Skeletal muscle satellite cell (primary cell): ENCODE measurements at regions not wholly inside any gene's neighbourhood (a gene's known extent, or its start where the extent isn't known, plus 50 kb on each side); places are given as distances from the start of the nearest gene placed in this dataset.

Source experiments
- H3K27me3 ChIP-seq: 2 replicates; pipeline ENCODE4 v1.7.0; 2013; ENCODE audit warnings: low read length; ENCODE audit not compliant: control insufficient read depth, insufficient read depth
- H3K36me3 ChIP-seq: 2 replicates; pipeline ENCODE4 v1.7.0; 2013; ENCODE audit warnings: mild to moderate bottlenecking, control low read depth, low read length; ENCODE audit not compliant: insufficient read depth
- H3K4me1 ChIP-seq: 2 replicates; pipeline ENCODE4 v1.7.0; 2013; ENCODE audit warnings: low read length; ENCODE audit not compliant: control insufficient read depth, insufficient read depth
- H3K4me2 ChIP-seq: 2 replicates; pipeline ENCODE4 v1.7.0; 2013; ENCODE audit warnings: mild to moderate bottlenecking, low read length
- H3K4me3 ChIP-seq: 2 replicates; pipeline ENCODE4 v1.7.0; 2013; ENCODE audit warnings: low read length
- H3K9ac ChIP-seq: 2 replicates; pipeline ENCODE4 v1.7.0; 2013; ENCODE audit warnings: mild to moderate bottlenecking, low read depth, low read length, moderate library complexity
- H3K9me3 ChIP-seq: replicated peaks from 2 replicates; pipeline ENCODE4 v1.7.0; 2013; ENCODE audit warnings: mild to moderate bottlenecking, control low read depth, low read length

DNA sequence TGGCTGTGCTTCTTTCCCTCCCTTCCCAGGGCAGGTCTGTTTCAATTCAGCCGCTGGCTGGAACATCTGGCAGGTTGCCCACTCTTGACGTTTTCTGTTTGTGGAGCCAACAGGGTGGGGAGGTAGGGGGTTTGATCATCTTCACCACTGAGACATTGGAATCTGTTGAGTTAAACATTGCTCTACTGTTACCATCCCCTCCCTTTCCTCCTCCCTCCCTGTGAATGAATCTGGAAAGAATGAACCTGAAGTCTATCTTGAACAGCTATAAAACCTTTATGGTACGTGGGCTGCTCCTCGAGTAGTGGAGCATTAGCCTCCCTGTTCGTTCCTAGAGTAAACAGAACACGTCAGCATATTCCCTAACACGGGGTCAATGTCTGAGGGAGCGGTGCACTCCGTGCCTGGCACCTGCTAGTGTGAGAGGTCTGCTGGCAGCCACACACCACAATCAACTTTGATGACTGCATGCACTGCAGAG, 249.9 kb upstream of the RBBP8 start:
- no peak overlapping the region for H3K4me3 ChIP-seq
- no peaks in the 10 kb centered on the region for H3K27me3 ChIP-seq
- H3K9ac ChIP-seq, result no peak overlapping the region
- no peak overlapping the region for H3K4me2 ChIP-seq
- H3K9me3 ChIP-seq, result no peaks in the 10 kb centered on the region
- no peaks in the 10 kb centered on the region for H3K36me3 ChIP-seq
- H3K4me1 ChIP-seq, result peaks cover 8% of the 10 kb centered on the region

DNA sequence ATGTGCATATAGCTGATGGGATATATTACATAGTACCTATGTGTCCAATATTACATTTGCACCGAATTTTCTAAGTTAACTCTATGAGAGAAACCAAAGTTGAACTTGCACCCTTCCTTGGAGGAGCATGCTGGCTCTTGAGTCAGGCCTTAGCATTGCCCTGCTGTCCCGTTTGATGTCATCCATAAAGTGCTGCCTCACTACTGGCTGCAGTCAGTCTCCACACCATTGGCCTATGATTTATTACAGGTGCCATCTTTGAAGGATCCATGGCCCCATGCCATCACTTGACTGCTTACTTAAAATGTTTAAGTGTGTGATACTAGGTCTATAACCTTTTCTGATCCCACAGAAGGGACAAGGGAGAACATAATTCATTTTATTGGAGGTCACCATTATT, 249.3 kb upstream of the RBBP8 start:
- H3K4me2 ChIP-seq, result no peak overlapping the region
- H3K36me3 ChIP-seq, result no peaks in the 10 kb centered on the region
- H3K27me3 ChIP-seq, result no peaks in the 10 kb centered on the region
- no peak overlapping the region for H3K4me3 ChIP-seq
- H3K9ac ChIP-seq, result no peak overlapping the region
- peaks cover 8% of the 10 kb centered on the region for H3K4me1 ChIP-seq
- H3K9me3 ChIP-seq, result no peaks in the 10 kb centered on the region

DNA sequence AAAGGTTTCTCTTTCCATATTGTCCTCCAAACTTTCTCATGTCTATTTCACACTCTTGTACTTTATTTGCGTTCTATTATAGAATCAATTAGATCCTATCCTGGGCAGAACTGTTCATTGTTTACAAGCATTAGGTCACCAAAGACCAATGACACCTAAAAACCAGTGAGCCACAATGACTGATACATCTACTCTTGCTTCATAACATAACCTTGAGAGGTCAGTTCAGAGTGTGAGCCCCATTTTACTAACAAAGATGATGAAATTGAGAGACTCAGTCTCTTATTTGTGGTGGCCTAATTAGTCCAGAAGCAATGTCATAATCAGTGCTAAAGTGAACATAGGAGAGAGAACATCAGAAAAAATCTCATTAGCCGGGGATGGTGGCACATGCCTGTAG, 248.9 kb upstream of the RBBP8 start:
- Histone ChIP-seq H3K27me3 (no peaks in the 10 kb centered on the region), H3K4me2 (no peak overlapping the region), H3K9ac (no peak overlapping the region)

DNA sequence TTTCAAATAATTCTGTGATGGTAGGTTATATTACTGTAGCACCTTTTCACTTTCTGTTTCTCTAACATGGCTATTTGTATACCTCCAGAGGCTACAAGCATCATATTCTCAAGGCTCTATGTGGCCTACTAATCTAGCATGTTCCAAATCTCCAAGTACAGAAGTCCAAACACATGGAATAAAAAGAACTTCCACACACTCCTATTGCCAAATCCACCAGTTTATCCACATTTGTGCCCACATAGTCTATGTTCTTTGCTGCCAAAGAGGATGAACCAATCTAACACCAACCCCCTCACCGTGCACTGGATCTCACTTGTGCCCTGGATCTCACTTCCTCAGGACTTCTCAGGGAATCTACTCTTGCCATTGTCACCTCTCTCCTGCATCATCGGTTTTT, 247.3 kb upstream of the RBBP8 start:
- Histone ChIP-seq H3K4me3 (no peak overlapping the region), H3K4me1 (peaks cover 8% of the 10 kb centered on the region), H3K9me3 (no peaks in the 10 kb centered on the region), H3K4me2 (no peak overlapping the region), H3K27me3 (no peaks in the 10 kb centered on the region), H3K9ac (no peak overlapping the region), H3K36me3 (no peaks in the 10 kb centered on the region)

More for the DNA sequence above, 248.9 kb upstream of the RBBP8 start:
- H3K36me3 ChIP-seq, result no peaks in the 10 kb centered on the region
- H3K4me3 ChIP-seq, result no peak overlapping the region
- peaks cover 8% of the 10 kb centered on the region for H3K4me1 ChIP-seq
- H3K9me3 ChIP-seq, result no peaks in the 10 kb centered on the region

DNA sequence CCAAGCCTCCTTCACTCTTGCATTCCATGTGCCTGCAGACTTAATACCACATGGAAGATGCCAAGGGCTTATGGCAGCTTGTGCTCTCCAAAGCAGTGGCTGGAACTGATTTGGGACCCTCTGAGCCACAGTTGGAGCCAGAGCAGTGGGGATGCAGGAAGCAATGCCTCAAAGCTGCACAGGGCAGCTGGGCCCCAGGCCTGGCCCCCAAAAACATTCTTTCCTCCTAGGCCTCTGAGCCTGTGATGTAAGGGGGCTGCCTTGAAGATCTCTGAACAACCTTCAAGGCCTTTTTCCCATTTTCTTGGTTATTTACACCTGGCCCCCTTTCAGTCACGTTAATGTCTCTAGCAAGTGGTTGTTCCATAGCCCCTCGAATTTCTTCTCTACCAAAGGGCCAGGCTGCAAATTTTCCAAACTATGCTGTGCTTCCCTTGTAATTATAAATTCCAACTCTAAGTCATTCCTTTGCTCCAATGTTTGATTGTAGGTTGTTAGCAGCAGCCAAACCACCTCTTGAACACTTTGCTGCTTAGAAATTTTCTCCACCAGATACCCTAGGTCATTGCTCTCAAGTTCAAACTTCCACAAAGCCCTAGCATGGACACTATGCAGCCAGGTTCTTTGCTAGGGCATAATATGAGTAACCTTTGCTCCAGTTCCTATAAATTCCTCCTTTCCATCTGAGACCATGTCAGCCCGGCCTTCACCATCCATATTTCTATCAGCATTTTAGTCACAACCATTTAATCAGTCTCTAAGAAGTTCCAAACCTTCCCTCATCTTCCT, 245.0 kb upstream of the RBBP8 start:
- H3K4me2 ChIP-seq, result no peak overlapping the region
- peaks cover 19% of the 10 kb centered on the region for H3K4me1 ChIP-seq
- H3K4me3 ChIP-seq, result no peak overlapping the region
- H3K9me3 ChIP-seq, result no peaks in the 10 kb centered on the region
- no peaks in the 10 kb centered on the region for H3K36me3 ChIP-seq
- no peak overlapping the region for H3K9ac ChIP-seq
- H3K27me3 ChIP-seq, result no peaks in the 10 kb centered on the region

DNA sequence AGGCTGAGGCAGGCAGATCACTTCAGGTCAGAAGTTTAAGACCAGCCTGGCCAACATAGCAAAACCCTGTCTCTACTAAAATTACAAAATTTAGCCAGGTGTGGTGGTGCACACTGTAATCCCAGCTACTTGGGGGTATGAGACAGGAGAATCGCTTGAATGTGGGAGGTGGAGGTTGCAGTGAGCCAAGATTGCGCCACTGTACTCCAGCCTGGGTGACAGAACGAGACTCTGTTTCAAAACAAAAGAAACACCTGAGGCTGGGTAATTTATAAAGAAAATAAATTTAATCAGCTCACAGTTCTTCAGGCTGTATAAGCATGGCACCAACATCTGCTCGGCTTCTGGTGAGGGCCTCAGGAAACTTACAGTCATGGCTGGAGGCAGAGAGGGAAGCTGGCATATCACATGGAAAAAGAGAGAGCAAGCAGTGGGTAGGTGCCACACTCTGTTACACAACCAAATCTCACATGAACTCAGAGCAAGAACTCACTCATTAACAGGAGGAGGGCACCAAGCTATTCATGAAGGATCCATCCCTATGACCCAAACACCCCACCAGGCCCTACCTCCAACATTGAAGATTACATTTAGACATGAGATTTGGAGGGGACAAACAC, 244.1 kb upstream of the RBBP8 start:
- Histone ChIP-seq H3K9me3 (no peaks in the 10 kb centered on the region), H3K36me3 (no peaks in the 10 kb centered on the region), H3K4me1 (peaks cover 15% of the 10 kb centered on the region), H3K4me3 (no peak overlapping the region), H3K4me2 (no peak overlapping the region), H3K9ac (no peak overlapping the region), H3K27me3 (no peaks in the 10 kb centered on the region)

DNA sequence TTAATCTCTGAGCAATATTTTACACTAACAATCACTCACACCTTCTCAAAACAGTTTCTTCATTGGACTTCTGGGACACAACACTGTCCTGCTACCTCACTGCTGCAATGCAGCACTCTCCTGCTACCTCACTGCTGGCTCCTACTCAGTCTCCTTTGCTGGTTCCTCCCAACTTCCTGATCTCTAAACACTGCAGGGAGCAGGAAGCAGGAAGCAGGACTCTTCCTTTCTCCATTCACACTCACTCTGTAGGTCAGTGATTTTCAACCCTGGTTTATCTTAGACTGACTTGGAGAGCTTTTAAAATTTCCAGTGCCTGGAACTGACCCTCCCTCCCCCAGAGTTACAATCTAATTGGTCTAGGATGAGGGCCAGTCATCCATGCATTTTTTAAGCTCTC, 243.4 kb upstream of the RBBP8 start:
- H3K9me3 ChIP-seq, result no peaks in the 10 kb centered on the region

DNA sequence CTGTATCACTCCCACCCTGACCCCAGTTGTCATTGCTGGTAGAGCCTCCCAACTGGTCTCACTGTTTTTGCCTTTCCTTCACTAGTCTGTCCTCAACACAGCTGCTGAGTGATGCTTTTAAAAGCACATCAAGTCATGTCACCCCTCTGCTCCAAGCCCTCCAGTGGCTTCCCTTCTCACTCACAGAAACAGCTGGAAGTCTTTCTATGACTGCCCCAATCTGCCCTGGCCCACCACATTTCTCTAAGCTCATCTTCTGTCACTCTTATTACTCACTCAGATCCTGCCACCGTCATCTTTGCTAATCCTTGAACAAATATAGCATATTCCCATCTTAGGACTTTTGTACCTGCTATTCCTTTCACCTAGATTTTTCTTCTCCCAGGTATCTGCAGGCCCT, 242.6 kb upstream of the RBBP8 start:
- Histone ChIP-seq H3K4me2 (no peak overlapping the region), H3K36me3 (no peaks in the 10 kb centered on the region), H3K9me3 (no peaks in the 10 kb centered on the region), H3K4me3 (no peak overlapping the region), H3K4me1 (peaks cover 20% of the 10 kb centered on the region), H3K27me3 (no peaks in the 10 kb centered on the region), H3K9ac (no peak overlapping the region)

More for the DNA sequence above, 243.4 kb upstream of the RBBP8 start:
- Histone ChIP-seq H3K36me3 (no peaks in the 10 kb centered on the region), H3K27me3 (no peaks in the 10 kb centered on the region), H3K4me3 (no peak overlapping the region), H3K4me1 (peaks cover 15% of the 10 kb centered on the region), H3K4me2 (no peak overlapping the region), H3K9ac (no peak overlapping the region)

DNA sequence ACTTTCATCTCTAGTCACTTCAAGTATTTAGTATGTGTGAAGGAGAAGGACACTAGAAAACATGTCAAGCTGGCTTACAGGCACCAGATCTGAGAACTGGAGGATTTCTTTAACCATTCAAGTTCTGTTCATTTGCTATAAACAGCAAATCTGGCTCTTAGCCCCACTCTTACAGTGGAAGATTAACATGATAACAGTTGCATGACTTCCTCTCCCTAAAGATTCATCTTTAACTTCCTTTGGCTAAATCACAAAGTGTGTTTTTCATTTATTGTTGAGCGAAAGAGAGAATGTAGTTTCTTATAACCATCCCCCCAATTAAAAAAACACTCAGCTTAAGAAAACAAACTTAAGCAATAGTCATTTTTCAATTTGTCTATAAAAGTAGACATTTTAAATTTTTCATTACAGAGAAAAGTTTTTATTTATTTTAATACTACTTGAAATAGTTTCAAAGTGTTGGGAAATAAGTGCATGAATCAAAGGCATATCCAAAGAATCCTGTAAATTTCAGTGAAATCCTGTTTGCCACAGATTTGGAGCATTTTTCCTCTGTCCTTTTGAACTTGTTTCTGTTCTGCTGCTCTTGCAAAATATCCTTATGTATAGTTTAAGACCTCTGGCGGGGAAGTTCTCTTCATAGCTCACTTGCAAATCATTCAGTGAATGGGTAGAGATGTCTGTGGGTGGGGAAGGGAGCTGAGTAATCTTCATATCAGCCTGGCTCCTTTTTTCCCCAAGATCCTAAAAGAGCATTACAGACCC, 241.0 kb upstream of the RBBP8 start:
- peak overlapping the region; percentile 47 for H3K4me2 ChIP-seq
- peaks cover 23% of the 10 kb centered on the region for H3K4me1 ChIP-seq
- H3K27me3 ChIP-seq, result no peaks in the 10 kb centered on the region
- H3K36me3 ChIP-seq, result no peaks in the 10 kb centered on the region
- no peak overlapping the region for H3K4me3 ChIP-seq
- H3K9ac ChIP-seq, result no peak overlapping the region
- no peaks in the 10 kb centered on the region for H3K9me3 ChIP-seq

DNA sequence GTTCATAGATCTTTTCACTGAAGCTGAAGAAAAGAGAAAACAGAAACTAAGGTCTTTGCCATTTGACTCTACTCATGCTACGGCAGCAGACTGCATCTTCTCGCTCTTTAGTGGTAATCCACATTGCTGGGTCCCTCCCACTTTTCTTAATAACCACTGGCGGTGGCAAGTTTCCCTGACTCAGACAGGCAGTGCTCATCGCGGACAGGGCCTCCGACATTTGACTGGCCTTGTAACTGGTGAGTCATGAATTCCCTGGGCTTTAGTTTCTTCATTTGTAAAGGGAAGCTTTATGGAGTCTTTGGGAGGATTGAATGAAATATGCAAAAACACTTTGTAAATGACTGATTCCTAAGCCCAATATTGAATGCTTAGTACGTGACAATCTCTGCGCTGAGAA, 238.2 kb upstream of the RBBP8 start:
- no peaks in the 10 kb centered on the region for H3K27me3 ChIP-seq
- H3K4me1 ChIP-seq, result peaks cover 23% of the 10 kb centered on the region
- H3K9me3 ChIP-seq, result no peaks in the 10 kb centered on the region
- no peak overlapping the region for H3K9ac ChIP-seq
- H3K4me3 ChIP-seq, result no peak overlapping the region
- no peaks in the 10 kb centered on the region for H3K36me3 ChIP-seq
- H3K4me2 ChIP-seq, result no peak overlapping the region

DNA sequence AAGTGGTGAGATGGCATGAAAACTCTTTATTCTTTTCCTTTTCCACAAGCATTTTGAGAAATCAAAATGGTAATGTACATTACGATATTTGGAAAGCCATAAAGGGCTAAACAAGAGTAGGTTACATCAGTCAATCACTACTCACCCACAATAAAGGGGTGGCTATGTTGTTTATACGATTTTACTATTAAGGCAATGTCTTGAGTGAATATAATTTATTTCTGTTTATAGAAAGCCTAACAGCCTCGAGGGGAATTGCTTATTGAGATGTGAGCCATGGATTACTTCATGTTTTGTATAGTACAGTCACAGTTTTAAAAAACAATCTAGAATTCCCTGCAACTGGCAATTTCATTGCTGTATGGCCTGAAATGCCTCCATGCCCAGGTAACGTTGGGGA, 237.5 kb upstream of the RBBP8 start:
- Histone ChIP-seq H3K9me3 (no peaks in the 10 kb centered on the region), H3K4me2 (no peak overlapping the region), H3K4me3 (no peak overlapping the region), H3K36me3 (no peaks in the 10 kb centered on the region), H3K4me1 (peaks cover 23% of the 10 kb centered on the region), H3K27me3 (no peaks in the 10 kb centered on the region), H3K9ac (no peak overlapping the region)
